ENCODE measurements at regions not wholly inside any gene's neighbourhood (a gene's known extent, or its start where the extent isn't known, plus 50 kb on each side); places are given as distances from the start of the nearest gene placed in this dataset.

DNA sequence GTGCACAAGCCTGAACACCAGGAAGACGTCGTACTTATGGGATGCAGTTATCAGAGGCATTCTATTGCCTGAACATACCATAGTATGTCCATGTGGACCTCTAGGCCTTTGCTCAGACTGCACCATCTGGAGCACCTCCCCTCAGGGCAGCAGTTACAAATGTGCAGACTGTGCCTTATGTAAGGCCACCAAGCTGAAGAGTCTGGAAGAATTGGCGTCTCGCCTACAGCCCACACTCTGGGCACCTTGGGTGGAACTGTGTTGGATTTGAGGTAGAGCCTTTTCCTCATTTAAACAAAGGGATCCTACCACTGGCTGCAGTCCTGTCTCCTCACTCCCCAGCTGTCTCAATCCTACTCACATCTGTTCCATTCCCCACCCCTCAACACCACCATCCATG, 204.3 kb upstream of the FRMD6 start:
- POLR2A ChIA-PET = no interaction called here
- no peak overlapping the region for H3K4me2 ChIP-seq (ENCODE audit: low read depth, low read length)
- no peak overlapping the region for H3K9ac ChIP-seq (ENCODE audit: insufficient read depth, low read depth, low read length)
- in situ Hi-C loops (cut with HindIII; ENCODE audit: extremely low pct_ligation_motif_present, low pct_unique_long_range_greater_than_20kb) = no loop called here
- no peaks in the 10 kb centered on the region for H3K27me3 ChIP-seq (ENCODE audit: control insufficient read depth in 1 of 2, insufficient read depth in 2 of 2, low read length in 2 of 2)
- no peaks in the 10 kb centered on the region for H3K36me3 ChIP-seq (replicated peaks in 1 of 2; ENCODE audit: control insufficient read depth in 1 of 2, insufficient read depth in 2 of 2, low read length in 2 of 2)
- no peaks in the 10 kb centered on the region for H3K79me2 ChIP-seq (ENCODE audit: insufficient read depth, low read length)
- ATAC-seq (no peak), DNase-seq (ENCODE audit: low spot score) (no peak), FAIRE-seq (no peak)
- CTCF ChIA-PET (ENCODE audit: low intra/inter-chr PET ratio, low total read pairs) = no interaction called here
- no TSS peak for BruUV-seq (replicated peaks)
- no peak overlapping the region for H2AFZ ChIP-seq (ENCODE audit: low read length)
- 0% methylated on average over 2 of the region's 4 CpGs for WGBS (ENCODE audit: low lambda C conversion rate)
- H3K4me1 ChIP-seq (ENCODE audit: insufficient read depth, low read length) = no peaks in the 10 kb centered on the region
- intact Hi-C loops (cut with micrococcal nuclease; ENCODE audit: unreplicated experiment) = no loop called here
- no peaks in the 10 kb centered on the region for H3K9me3 ChIP-seq (ENCODE audit: low read length)
- no peak overlapping the region for H3K27ac ChIP-seq (ENCODE audit: extremely low read length, insufficient read depth, low read length)
- no peak overlapping the region for H3K4me3 ChIP-seq (replicated peaks in 1 of 3; ENCODE audit: insufficient read depth in 1 of 3, low read depth in 2 of 3, low read length in 3 of 3)
- H4K20me1 ChIP-seq (ENCODE audit: insufficient read depth, low read length) = no peaks in the 10 kb centered on the region
- TF ChIP-seq, protein P1, sequence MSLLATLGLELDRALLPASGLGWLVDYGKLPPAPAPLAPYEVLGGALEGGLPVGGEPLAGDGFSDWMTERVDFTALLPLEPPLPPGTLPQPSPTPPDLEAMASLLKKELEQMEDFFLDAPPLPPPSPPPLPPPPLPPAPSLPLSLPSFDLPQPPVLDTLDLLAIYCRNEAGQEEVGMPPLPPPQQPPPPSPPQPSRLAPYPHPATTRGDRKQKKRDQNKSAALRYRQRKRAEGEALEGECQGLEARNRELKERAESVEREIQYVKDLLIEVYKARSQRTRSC (CRISPR knock-in tag; IDR thresholded peaks at IDR 0.05; ENCODE audit: low read depth) = no peak
- TF ChIP-seq SRF (IDR thresholded peaks at IDR 0.05; ENCODE audit: low read depth, low read length) = no peak
- TF ChIP-seq FOXA3 (CRISPR knock-in tag; IDR thresholded peaks at IDR 0.05) = no peak
- no peak for TF ChIP-seq ZNF614 (CRISPR knock-in tag; IDR thresholded peaks at IDR 0.05; ENCODE audit: borderline replicate concordance)
- TF ChIP-seq FOXA1 (IDR thresholded peaks at IDR 0.05) = no peak
- no peak for TF ChIP-seq FOXA1 (CRISPR knock-in tag; IDR thresholded peaks at IDR 0.05)
- TF ChIP-seq SRY (CRISPR knock-in tag; IDR thresholded peaks at IDR 0.05) = no peak
- no peak for TF ChIP-seq SAFB2 (CRISPR knock-in tag; IDR thresholded peaks at IDR 0.05; ENCODE audit: borderline replicate concordance, low read depth)
- no peak for TF ChIP-seq RXRB (CRISPR knock-in tag; IDR thresholded peaks at IDR 0.05; ENCODE audit: borderline replicate concordance)
- TF ChIP-seq, protein P2, sequence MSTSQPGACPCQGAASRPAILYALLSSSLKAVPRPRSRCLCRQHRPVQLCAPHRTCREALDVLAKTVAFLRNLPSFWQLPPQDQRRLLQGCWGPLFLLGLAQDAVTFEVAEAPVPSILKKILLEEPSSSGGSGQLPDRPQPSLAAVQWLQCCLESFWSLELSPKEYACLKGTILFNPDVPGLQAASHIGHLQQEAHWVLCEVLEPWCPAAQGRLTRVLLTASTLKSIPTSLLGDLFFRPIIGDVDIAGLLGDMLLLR (CRISPR knock-in tag; IDR thresholded peaks at IDR 0.05) = no peak
- TF ChIP-seq, protein P3, sequence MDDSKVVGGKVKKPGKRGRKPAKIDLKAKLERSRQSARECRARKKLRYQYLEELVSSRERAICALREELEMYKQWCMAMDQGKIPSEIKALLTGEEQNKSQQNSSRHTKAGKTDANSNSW (CRISPR knock-in tag; IDR thresholded peaks at IDR 0.05; ENCODE audit: borderline replicate concordance) = no peak
- no peak for TF ChIP-seq HNRNPK (IDR thresholded peaks at IDR 0.05; ENCODE audit: low read depth, low read length, poor library complexity, severe bottlenecking)
- no peak for TF ChIP-seq ZNF124 (CRISPR knock-in tag; IDR thresholded peaks at IDR 0.05)
- TF ChIP-seq, protein P4, sequence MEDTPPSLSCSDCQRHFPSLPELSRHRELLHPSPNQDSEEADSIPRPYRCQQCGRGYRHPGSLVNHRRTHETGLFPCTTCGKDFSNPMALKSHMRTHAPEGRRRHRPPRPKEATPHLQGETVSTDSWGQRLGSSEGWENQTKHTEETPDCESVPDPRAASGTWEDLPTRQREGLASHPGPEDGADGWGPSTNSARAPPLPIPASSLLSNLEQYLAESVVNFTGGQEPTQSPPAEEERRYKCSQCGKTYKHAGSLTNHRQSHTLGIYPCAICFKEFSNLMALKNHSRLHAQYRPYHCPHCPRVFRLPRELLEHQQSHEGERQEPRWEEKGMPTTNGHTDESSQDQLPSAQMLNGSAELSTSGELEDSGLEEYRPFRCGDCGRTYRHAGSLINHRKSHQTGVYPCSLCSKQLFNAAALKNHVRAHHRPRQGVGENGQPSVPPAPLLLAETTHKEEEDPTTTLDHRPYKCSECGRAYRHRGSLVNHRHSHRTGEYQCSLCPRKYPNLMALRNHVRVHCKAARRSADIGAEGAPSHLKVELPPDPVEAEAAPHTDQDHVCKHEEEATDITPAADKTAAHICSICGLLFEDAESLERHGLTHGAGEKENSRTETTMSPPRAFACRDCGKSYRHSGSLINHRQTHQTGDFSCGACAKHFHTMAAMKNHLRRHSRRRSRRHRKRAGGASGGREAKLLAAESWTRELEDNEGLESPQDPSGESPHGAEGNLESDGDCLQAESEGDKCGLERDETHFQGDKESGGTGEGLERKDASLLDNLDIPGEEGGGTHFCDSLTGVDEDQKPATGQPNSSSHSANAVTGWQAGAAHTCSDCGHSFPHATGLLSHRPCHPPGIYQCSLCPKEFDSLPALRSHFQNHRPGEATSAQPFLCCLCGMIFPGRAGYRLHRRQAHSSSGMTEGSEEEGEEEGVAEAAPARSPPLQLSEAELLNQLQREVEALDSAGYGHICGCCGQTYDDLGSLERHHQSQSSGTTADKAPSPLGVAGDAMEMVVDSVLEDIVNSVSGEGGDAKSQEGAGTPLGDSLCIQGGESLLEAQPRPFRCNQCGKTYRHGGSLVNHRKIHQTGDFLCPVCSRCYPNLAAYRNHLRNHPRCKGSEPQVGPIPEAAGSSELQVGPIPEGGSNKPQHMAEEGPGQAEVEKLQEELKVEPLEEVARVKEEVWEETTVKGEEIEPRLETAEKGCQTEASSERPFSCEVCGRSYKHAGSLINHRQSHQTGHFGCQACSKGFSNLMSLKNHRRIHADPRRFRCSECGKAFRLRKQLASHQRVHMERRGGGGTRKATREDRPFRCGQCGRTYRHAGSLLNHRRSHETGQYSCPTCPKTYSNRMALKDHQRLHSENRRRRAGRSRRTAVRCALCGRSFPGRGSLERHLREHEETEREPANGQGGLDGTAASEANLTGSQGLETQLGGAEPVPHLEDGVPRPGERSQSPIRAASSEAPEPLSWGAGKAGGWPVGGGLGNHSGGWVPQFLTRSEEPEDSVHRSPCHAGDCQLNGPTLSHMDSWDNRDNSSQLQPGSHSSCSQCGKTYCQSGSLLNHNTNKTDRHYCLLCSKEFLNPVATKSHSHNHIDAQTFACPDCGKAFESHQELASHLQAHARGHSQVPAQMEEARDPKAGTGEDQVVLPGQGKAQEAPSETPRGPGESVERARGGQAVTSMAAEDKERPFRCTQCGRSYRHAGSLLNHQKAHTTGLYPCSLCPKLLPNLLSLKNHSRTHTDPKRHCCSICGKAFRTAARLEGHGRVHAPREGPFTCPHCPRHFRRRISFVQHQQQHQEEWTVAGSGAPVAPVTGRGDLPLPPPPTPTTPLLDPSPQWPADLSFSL (CRISPR knock-in tag; IDR thresholded peaks at IDR 0.05) = no peak
- no peak for TF ChIP-seq POGZ (CRISPR knock-in tag; IDR thresholded peaks at IDR 0.05)
- TF ChIP-seq ZNF703 (CRISPR knock-in tag; IDR thresholded peaks at IDR 0.05; ENCODE audit: borderline replicate concordance) = no peak
- TF ChIP-seq, protein P5, sequence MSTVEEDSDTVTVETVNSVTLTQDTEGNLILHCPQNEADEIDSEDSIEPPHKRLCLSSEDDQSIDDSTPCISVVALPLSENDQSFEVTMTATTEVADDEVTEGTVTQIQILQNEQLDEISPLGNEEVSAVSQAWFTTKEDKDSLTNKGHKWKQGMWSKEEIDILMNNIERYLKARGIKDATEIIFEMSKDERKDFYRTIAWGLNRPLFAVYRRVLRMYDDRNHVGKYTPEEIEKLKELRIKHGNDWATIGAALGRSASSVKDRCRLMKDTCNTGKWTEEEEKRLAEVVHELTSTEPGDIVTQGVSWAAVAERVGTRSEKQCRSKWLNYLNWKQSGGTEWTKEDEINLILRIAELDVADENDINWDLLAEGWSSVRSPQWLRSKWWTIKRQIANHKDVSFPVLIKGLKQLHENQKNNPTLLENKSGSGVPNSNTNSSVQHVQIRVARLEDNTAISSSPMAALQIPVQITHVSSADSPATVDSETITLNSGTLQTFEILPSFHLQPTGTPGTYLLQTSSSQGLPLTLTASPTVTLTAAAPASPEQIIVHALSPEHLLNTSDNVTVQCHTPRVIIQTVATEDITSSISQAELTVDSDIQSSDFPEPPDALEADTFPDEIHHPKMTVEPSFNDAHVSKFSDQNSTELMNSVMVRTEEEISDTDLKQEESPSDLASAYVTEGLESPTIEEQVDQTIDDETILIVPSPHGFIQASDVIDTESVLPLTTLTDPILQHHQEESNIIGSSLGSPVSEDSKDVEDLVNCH (CRISPR knock-in tag; IDR thresholded peaks at IDR 0.05) = no peak

Data from HepG2 (cell line).